SK-N-SH treated with all-trans-retinoic acid at 6 μM for 48 hours (cell line): ENCODE measurements at regions not wholly inside any gene's neighbourhood (a gene's known extent, or its start where the extent isn't known, plus 50 kb on each side); places are given as distances from the start of the nearest gene placed in this dataset.

Source experiments
- ATAC-seq: fragments of 200-7000 bp; cut with Tn5 transposase; 3 replicates; pipeline ENCODE4 v1.9.1; 2020; ENCODE audit warnings: mild to moderate bottlenecking, moderate library complexity
- ARNTL ChIP-seq: fragments of 450-650 bp; formaldehyde crosslinking; IDR thresholded peaks from 2 replicates; pipeline ENCODE4 v1.5.0; 2020; ENCODE audit warnings: low read depth, mild to moderate bottlenecking, moderate library complexity, borderline replicate concordance
- BACH2 ChIP-seq: fragments of 250-450 bp; sonication (Bioruptor Pico); IDR thresholded peaks from 2 replicates; pipeline ENCODE4 v1.9.0; 2021; ENCODE audit warnings: mild to moderate bottlenecking, borderline replicate concordance
- CSDC2 ChIP-seq: fragments of 250-450 bp; sonication (Bioruptor Pico); IDR thresholded peaks from 2 replicates; pipeline ENCODE4 v1.5.0; 2020; ENCODE audit warnings: mild to moderate bottlenecking, moderate library complexity
- ESRRG ChIP-seq: fragments of 250-450 bp; sonication (Bioruptor Pico); IDR thresholded peaks from 2 replicates; pipeline ENCODE4 v1.6.1; 2021; ENCODE audit warnings: mild to moderate bottlenecking
- GLIS3 ChIP-seq: fragments of 250-450 bp; sonication (Bioruptor Pico); IDR thresholded peaks from 2 replicates; pipeline ENCODE4 v1.5.0; 2020; ENCODE audit warnings: mild to moderate bottlenecking, moderate library complexity
- ISL1 ChIP-seq: fragments of 250-450 bp; sonication (Bioruptor Pico); IDR thresholded peaks from 2 replicates; pipeline ENCODE4 v2.1.2; 2022; ENCODE audit warnings: mild to moderate bottlenecking, moderate library complexity
- OSR1 ChIP-seq: fragments of 250-450 bp; sonication (Bioruptor Pico); IDR thresholded peaks from 2 replicates; pipeline ENCODE4 v1.8.0; 2022; ENCODE audit warnings: moderate library complexity, mild to moderate bottlenecking, inconsistent platforms
- PPARA ChIP-seq: fragments of 250-450 bp; sonication (Bioruptor Pico); IDR thresholded peaks from 2 replicates; pipeline ENCODE4 v1.5.0; 2020; ENCODE audit warnings: mild to moderate bottlenecking, borderline replicate concordance
- SNAI2 ChIP-seq: fragments of 250-450 bp; sonication (Bioruptor Pico); IDR thresholded peaks from 2 replicates; pipeline ENCODE4 v1.5.0; 2020; ENCODE audit warnings: mild to moderate bottlenecking, moderate library complexity
- TCF4 ChIP-seq: fragments of 250-450 bp; sonication (Bioruptor Pico); IDR thresholded peaks from 2 replicates; pipeline ENCODE4 v1.8.0; 2021; ENCODE audit warnings: mild to moderate bottlenecking, moderate library complexity, borderline replicate concordance
- TOX ChIP-seq: fragments of 250-450 bp; sonication (Bioruptor Pico); IDR thresholded peaks from 2 replicates; pipeline ENCODE4 v1.8.0; 2021; ENCODE audit warnings: mild to moderate bottlenecking, moderate library complexity, borderline replicate concordance
- ZC3H10 ChIP-seq: fragments of 250-450 bp; sonication (Bioruptor Pico); IDR thresholded peaks from 2 replicates; pipeline ENCODE4 v1.5.1; 2021; ENCODE audit warnings: mild to moderate bottlenecking, moderate library complexity
- ZFP3 ChIP-seq: fragments of 250-450 bp; sonication (Bioruptor Pico); IDR thresholded peaks from 2 replicates; pipeline ENCODE4 v1.5.0; 2020; ENCODE audit warnings: mild to moderate bottlenecking, moderate library complexity
- ZFP30 ChIP-seq: fragments of 450-650 bp; formaldehyde crosslinking; IDR thresholded peaks from 2 replicates; pipeline ENCODE4 v1.5.0; 2022; ENCODE audit warnings: mild to moderate bottlenecking, moderate library complexity
- ZNF565 ChIP-seq: fragments of 450-650 bp; formaldehyde crosslinking; conservative IDR thresholded peaks from 2 replicates; pipeline ENCODE4 v1.5.0; 2020; ENCODE audit warnings: low read depth, mild to moderate bottlenecking, moderate library complexity
- ZNF70 ChIP-seq: fragments of 450-650 bp; formaldehyde crosslinking; IDR thresholded peaks from 2 replicates; pipeline ENCODE4 v1.5.0; 2020; ENCODE audit warnings: mild to moderate bottlenecking, moderate library complexity
- ZNF8 ChIP-seq: fragments of 450-650 bp; formaldehyde crosslinking; IDR thresholded peaks from 2 replicates; pipeline ENCODE4 v1.5.0; 2020; ENCODE audit warnings: mild to moderate bottlenecking, moderate library complexity
- TF ChIP-seq, protein P1 (sequence below): fragments of 250-450 bp; sonication (Bioruptor Pico); IDR thresholded peaks from 2 replicates; pipeline ENCODE4 v1.5.0; 2020; ENCODE audit warnings: mild to moderate bottlenecking, moderate library complexity
- TF ChIP-seq, protein P2 (sequence below): fragments of 250-450 bp; sonication (Bioruptor Pico); IDR thresholded peaks from 2 replicates; pipeline ENCODE4 v1.8.0; 2020; ENCODE audit warnings: mild to moderate bottlenecking, moderate library complexity, borderline replicate concordance
- TF ChIP-seq, protein P3 (sequence below): fragments of 250-450 bp; sonication (Bioruptor Pico); IDR thresholded peaks from 2 replicates; pipeline ENCODE4 v1.5.1; 2020; ENCODE audit warnings: low read depth, mild to moderate bottlenecking, moderate library complexity
- TF ChIP-seq, protein P4 (sequence below): fragments of 250-450 bp; sonication (Bioruptor Pico); IDR thresholded peaks from 2 replicates; pipeline ENCODE4 v1.8.0; 2021; ENCODE audit warnings: low read depth, mild to moderate bottlenecking, moderate library complexity, borderline replicate concordance
- TF ChIP-seq, protein P5 (sequence below): fragments of 250-450 bp; sonication (Bioruptor Pico); IDR thresholded peaks from 2 replicates; pipeline ENCODE4 v1.5.1; 2021; ENCODE audit warnings: mild to moderate bottlenecking, moderate library complexity

DNA sequence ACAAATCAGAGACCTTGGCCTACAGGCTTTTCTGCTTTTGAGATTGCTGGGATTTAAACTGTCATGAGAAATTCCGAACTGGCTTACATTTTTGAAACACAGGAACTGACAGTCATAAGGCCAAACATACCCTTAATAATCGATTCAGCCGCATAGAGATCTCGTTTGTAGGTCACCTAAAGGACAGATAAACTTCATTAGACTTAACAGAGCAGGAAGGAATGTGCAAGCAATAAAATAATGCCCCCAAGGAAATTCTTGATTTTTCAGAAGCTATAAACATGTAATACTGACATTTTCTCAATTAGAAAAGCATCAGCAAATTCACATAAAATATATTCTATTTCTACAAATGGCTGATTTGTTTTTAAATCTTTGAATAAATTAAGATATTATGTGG is 120.0 kb downstream of the CRPPA start:
- TF ChIP-seq, protein P1, sequence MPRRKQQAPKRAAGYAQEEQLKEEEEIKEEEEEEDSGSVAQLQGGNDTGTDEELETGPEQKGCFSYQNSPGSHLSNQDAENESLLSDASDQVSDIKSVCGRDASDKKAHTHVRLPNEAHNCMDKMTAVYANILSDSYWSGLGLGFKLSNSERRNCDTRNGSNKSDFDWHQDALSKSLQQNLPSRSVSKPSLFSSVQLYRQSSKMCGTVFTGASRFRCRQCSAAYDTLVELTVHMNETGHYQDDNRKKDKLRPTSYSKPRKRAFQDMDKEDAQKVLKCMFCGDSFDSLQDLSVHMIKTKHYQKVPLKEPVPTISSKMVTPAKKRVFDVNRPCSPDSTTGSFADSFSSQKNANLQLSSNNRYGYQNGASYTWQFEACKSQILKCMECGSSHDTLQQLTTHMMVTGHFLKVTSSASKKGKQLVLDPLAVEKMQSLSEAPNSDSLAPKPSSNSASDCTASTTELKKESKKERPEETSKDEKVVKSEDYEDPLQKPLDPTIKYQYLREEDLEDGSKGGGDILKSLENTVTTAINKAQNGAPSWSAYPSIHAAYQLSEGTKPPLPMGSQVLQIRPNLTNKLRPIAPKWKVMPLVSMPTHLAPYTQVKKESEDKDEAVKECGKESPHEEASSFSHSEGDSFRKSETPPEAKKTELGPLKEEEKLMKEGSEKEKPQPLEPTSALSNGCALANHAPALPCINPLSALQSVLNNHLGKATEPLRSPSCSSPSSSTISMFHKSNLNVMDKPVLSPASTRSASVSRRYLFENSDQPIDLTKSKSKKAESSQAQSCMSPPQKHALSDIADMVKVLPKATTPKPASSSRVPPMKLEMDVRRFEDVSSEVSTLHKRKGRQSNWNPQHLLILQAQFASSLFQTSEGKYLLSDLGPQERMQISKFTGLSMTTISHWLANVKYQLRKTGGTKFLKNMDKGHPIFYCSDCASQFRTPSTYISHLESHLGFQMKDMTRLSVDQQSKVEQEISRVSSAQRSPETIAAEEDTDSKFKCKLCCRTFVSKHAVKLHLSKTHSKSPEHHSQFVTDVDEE (CRISPR knock-in tag): no peak
- TF ChIP-seq ZNF70 (CRISPR knock-in tag): no peak
- no peak for TF ChIP-seq ARNTL (CRISPR knock-in tag)
- TF ChIP-seq ZFP30 (CRISPR knock-in tag): no peak
- TF ChIP-seq, protein P2, sequence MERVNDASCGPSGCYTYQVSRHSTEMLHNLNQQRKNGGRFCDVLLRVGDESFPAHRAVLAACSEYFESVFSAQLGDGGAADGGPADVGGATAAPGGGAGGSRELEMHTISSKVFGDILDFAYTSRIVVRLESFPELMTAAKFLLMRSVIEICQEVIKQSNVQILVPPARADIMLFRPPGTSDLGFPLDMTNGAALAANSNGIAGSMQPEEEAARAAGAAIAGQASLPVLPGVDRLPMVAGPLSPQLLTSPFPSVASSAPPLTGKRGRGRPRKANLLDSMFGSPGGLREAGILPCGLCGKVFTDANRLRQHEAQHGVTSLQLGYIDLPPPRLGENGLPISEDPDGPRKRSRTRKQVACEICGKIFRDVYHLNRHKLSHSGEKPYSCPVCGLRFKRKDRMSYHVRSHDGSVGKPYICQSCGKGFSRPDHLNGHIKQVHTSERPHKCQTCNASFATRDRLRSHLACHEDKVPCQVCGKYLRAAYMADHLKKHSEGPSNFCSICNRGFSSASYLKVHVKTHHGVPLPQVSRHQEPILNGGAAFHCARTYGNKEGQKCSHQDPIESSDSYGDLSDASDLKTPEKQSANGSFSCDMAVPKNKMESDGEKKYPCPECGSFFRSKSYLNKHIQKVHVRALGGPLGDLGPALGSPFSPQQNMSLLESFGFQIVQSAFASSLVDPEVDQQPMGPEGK (CRISPR knock-in tag): no peak
- TF ChIP-seq, protein P3, sequence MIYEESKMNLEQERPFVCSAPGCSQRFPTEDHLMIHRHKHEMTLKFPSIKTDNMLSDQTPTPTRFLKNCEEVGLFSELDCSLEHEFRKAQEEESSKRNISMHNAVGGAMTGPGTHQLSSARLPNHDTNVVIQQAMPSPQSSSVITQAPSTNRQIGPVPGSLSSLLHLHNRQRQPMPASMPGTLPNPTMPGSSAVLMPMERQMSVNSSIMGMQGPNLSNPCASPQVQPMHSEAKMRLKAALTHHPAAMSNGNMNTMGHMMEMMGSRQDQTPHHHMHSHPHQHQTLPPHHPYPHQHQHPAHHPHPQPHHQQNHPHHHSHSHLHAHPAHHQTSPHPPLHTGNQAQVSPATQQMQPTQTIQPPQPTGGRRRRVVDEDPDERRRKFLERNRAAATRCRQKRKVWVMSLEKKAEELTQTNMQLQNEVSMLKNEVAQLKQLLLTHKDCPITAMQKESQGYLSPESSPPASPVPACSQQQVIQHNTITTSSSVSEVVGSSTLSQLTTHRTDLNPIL (CRISPR knock-in tag): no peak
- TF ChIP-seq PPARA (CRISPR knock-in tag): no peak
- TF ChIP-seq GLIS3: no peak
- no peak for ATAC-seq

DNA sequence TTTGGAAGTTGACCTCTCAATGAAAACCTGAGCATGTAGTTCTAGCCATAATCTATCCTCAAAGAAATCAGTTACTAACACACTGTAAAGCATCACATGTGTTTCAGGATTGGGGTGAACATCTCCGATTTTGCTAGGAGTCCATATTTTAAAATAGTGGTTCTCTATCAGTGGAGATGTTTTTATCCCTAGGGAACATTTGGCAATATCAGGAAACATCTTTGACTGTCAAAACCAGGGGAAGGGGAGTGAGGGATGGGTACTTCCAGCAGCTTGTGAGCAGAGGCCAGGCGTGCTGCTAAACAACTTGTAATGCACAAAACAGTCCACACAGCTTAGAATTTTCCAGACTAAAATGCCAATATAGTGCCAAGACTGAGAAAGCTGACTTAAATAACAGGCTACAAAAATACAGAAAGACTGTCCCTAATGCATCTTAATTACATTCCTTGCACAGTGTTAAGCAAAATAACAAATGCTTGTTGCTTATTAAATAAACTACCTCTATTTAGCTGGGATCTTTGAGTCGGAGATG is 120.9 kb downstream of the CRPPA start:
- ATAC-seq: no peak
- TF ChIP-seq ZNF70 (CRISPR knock-in tag) (no peak), OSR1 (CRISPR knock-in tag) (no peak), ISL1 (CRISPR knock-in tag) (no peak), BACH2 (CRISPR knock-in tag) (no peak), ESRRG (CRISPR knock-in tag) (no peak)
- TF ChIP-seq, protein P3 (CRISPR knock-in tag): no peak
- TF ChIP-seq, protein P4, sequence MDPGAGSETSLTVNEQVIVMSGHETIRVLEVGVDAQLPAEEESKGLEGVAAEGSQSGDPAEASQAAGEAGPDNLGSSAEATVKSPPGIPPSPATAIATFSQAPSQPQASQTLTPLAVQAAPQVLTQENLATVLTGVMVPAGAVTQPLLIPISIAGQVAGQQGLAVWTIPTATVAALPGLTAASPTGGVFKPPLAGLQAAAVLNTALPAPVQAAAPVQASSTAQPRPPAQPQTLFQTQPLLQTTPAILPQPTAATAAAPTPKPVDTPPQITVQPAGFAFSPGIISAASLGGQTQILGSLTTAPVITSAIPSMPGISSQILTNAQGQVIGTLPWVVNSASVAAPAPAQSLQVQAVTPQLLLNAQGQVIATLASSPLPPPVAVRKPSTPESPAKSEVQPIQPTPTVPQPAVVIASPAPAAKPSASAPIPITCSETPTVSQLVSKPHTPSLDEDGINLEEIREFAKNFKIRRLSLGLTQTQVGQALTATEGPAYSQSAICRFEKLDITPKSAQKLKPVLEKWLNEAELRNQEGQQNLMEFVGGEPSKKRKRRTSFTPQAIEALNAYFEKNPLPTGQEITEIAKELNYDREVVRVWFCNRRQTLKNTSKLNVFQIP: no peak

DNA sequence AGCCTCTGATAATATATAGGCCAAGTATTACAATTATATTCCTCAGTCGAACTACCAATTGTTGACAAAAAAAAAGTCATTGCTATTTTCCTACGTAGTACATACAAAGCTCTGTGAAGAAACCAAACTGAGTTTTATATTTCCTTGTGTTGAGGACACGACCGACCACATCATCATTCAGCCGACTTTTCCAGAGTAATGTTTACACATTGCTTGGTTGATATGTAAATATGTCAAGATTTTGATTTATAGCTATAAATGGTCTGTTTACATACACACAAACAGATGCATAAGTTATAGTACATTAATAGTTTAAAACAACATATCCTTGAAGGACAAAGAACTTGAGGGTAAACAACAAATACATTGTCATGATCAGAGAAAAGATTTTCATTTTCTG is 121.5 kb downstream of the CRPPA start:
- TF ChIP-seq, protein P1 (CRISPR knock-in tag): no peak
- TF ChIP-seq ZC3H10 (CRISPR knock-in tag) (no peak), BACH2 (CRISPR knock-in tag) (no peak), ISL1 (CRISPR knock-in tag) (no peak)
- no peak for ATAC-seq

DNA sequence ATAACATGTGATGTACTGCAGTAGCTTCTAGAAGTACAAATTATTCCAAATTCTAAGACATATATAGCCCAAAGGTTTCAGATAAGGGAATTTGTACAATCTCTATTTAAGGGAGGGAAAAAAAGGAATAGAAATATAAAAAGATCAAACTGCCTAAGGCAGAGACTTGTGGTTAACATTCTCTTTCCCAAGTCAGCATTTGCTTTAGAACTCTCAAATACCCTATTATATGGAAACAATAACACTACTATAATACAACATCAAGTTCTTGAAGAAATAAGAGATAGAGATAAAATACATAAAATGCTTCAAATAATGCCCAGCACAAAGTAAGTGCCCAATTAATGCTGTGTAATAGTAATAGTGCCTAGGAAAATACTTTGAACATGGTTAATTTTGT is 123.1 kb downstream of the CRPPA start:
- ATAC-seq: no peak
- TF ChIP-seq ZFP3 (CRISPR knock-in tag) (no peak), TCF4 (CRISPR knock-in tag) (no peak), ZFP30 (CRISPR knock-in tag) (no peak), PPARA (CRISPR knock-in tag) (no peak), ZNF8 (CRISPR knock-in tag) (no peak), BACH2 (CRISPR knock-in tag) (no peak), SNAI2 (no peak), ZC3H10 (CRISPR knock-in tag) (no peak), ZNF565 (CRISPR knock-in tag) (no peak), CSDC2 (CRISPR knock-in tag) (no peak), TOX (CRISPR knock-in tag) (no peak)
- TF ChIP-seq, protein P5, sequence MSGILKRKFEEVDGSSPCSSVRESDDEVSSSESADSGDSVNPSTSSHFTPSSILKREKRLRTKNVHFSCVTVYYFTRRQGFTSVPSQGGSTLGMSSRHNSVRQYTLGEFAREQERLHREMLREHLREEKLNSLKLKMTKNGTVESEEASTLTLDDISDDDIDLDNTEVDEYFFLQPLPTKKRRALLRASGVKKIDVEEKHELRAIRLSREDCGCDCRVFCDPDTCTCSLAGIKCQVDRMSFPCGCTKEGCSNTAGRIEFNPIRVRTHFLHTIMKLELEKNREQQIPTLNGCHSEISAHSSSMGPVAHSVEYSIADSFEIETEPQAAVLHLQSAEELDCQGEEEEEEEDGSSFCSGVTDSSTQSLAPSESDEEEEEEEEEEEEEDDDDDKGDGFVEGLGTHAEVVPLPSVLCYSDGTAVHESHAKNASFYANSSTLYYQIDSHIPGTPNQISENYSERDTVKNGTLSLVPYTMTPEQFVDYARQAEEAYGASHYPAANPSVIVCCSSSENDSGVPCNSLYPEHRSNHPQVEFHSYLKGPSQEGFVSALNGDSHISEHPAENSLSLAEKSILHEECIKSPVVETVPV (CRISPR knock-in tag): no peak
